Natural killer cell (primary cell): ENCODE measurements at regions not wholly inside any gene's neighbourhood (a gene's known extent, or its start where the extent isn't known, plus 50 kb on each side); places are given as distances from the start of the nearest gene placed in this dataset.

Source experiments
- ATAC-seq, 3 donors: fragments of 150-1000 bp in 2 of 3; fragments of 200-7000 bp in 1 of 3; cut with Tn5 transposase; 1 replicate in 1 of 3; 2 replicates in 2 of 3; pipeline ENCODE4 v1.10.0; 2021; ENCODE audit warnings: mild to moderate bottlenecking in 2 of 3, moderate library complexity in 2 of 3
- DNase-seq, 2 donors: peaks; one replicate each; pipeline versions ENCODE4 v3.0.0 to v3.0.0-alpha.2; 2013 to 2021; ENCODE audit warnings: mixed read lengths in 1 of 2
- H3K27ac ChIP-seq: one replicate; pipeline ENCODE4 v1.5.1; 2013; ENCODE audit warnings: mild to moderate bottlenecking, low read length
- H3K27me3 ChIP-seq: one replicate; pipeline ENCODE4 v1.6.1; 2013; ENCODE audit warnings: low read length; ENCODE audit not compliant: control insufficient read depth, insufficient read depth
- H3K36me3 ChIP-seq: one replicate; pipeline ENCODE4 v1.6.1; 2013; ENCODE audit warnings: low read length; ENCODE audit not compliant: control insufficient read depth, insufficient read depth
- H3K4me1 ChIP-seq: one replicate; pipeline ENCODE4 v1.6.1; 2013; ENCODE audit warnings: low read length; ENCODE audit not compliant: control insufficient read depth, insufficient read depth
- H3K4me3 ChIP-seq: one replicate; pipeline ENCODE4 v1.5.1; 2013; ENCODE audit warnings: low read length
- H3K9me3 ChIP-seq: one replicate; pipeline ENCODE4 v1.6.1; 2013; ENCODE audit warnings: low read length; ENCODE audit not compliant: control insufficient read depth, insufficient read depth
- H3K27ac Mint-ChIP-seq, 2 donors: one replicate each; pipeline ENCODE4 v1.8.0; 2022; ENCODE audit warnings: mild to moderate bottlenecking in 2 of 2, mixed read lengths in 2 of 2, moderate library complexity in 1 of 2
- H3K27me3 Mint-ChIP-seq, 2 donors: one replicate each; pipeline ENCODE4 v1.8.0; 2022; ENCODE audit warnings: low read depth in 2 of 2, mixed read lengths in 2 of 2
- H3K36me3 Mint-ChIP-seq: one replicate; pipeline ENCODE4 v1.8.0; 2022; ENCODE audit warnings: mixed read lengths
- H3K4me1 Mint-ChIP-seq, 2 donors: one replicate each; pipeline ENCODE4 v1.8.0; 2022; ENCODE audit warnings: mixed read lengths in 2 of 2
- H3K4me3 Mint-ChIP-seq: one replicate; pipeline ENCODE4 v1.8.0; 2022; ENCODE audit warnings: mild to moderate bottlenecking, moderate library complexity, mixed read lengths
- H3K9me3 Mint-ChIP-seq, 2 donors: one replicate each; pipeline ENCODE4 v1.8.0; 2022; ENCODE audit warnings: mixed read lengths in 2 of 2
- CTCF ChIP-seq: fragments of 200-600 bp; IDR thresholded peaks from one replicate; pipeline ENCODE4 v1.8.0; 2022; ENCODE audit warnings: antibody characterized with exemption
- WGBS: methylation state at CpG from one replicate; pipeline ENCODE4 v1.1.7; 2013; ENCODE audit warnings: missing lambda C conversion rate; ENCODE audit not compliant: insufficient coverage; 5-methylcytosine and 5-hydroxymethylcytosine counted together
- intact Hi-C: fragments of 100-400 bp; cut with micrococcal nuclease; formaldehyde crosslinking; loops from one replicate; pipeline ENCODE4 v1.14.2; 2022

DNA sequence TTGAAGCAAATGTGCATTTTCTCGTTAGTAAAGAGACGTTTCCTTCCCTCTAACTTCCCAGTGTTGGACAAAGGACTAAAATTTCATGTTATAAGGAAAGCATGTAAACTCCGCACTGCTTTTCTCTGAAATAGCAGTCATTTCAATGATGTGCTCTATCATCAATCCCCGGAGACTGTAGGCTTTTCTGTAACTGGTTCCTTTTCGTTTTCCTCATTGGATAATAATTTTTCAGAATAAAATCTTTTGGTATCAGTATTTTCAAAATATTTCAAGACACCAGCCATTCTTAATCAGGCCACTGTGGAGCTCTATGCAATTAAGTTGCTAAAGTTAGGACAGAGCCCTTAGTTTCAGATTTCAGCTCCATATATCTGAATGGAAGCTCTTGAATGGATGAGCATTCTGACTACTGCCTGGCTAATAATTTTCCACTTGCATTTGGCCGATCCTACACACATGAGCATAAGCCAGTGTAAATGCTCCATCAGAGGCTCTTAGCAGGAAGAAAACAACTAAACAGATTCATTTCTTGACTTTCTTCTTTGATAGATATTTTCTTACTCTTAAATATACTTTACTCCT lies 157.7 kb downstream of the CHIC2 start:
- intact Hi-C loops = loop anchor here (5.0 kb wide), 1 partner anchor 326 kb away; no protein-coding TSS in a partner anchor
- no peak overlapping the region for H3K4me3 ChIP-seq
- H3K27me3 ChIP-seq = peaks cover 14% of the 10 kb centered on the region
- Mint-ChIP-seq H3K9me3 (no peaks in the 10 kb centered on the region), H3K27ac (peak overlapping the region in 1 of 2 donors; percentile 50), H3K4me3 (peak overlapping the region; percentile 63), H3K36me3 (no peaks in the 10 kb centered on the region), H3K27me3 (peaks cover 30 to 62% of the 10 kb centered on the region in 2 donors), H3K4me1 (peaks cover 16 to 23% of the 10 kb centered on the region in 2 donors)
- H3K27ac ChIP-seq = no peak overlapping the region
- WGBS = 85% methylated on average over 2 of the region's 6 CpGs
- no peaks in the 10 kb centered on the region for H3K36me3 ChIP-seq
- no peak for TF ChIP-seq CTCF
- ATAC-seq = no peak
- DNase-seq = no peak
- peaks cover 3% of the 10 kb centered on the region for H3K4me1 ChIP-seq
- H3K9me3 ChIP-seq = no peaks in the 10 kb centered on the region

GRCh38 chr4:53905941-53906377 lies 158.4 kb downstream of the CHIC2 start:
- Histone ChIP-seq H3K36me3 (no peaks in the 10 kb centered on the region), H3K4me1 (peaks cover 3% of the 10 kb centered on the region), H3K9me3 (no peaks in the 10 kb centered on the region), H3K27ac (no peak overlapping the region), H3K27me3 (peaks cover 14% of the 10 kb centered on the region), H3K4me3 (peak overlapping the region; percentile 10)
- intact Hi-C loops = loop anchor here (5.0 kb wide), 1 partner anchor 326 kb away; no protein-coding TSS in a partner anchor
- Mint-ChIP-seq H3K4me3 (peak overlapping the region; percentile 63), H3K27me3 (peaks cover 30 to 62% of the 10 kb centered on the region in 2 donors), H3K27ac (peak overlapping the region in 1 of 2 donors; percentile 50), H3K36me3 (no peaks in the 10 kb centered on the region), H3K4me1 (peaks cover 16 to 23% of the 10 kb centered on the region in 2 donors), H3K9me3 (no peaks in the 10 kb centered on the region)
- ATAC-seq = peak in 1 of 3 donors; percentile 46
- 26% methylated on average over 11 of the region's 11 CpGs for WGBS
- peak in 1 of 2 donors; percentile 7 for DNase-seq
- TF ChIP-seq CTCF = no peak

DNA sequence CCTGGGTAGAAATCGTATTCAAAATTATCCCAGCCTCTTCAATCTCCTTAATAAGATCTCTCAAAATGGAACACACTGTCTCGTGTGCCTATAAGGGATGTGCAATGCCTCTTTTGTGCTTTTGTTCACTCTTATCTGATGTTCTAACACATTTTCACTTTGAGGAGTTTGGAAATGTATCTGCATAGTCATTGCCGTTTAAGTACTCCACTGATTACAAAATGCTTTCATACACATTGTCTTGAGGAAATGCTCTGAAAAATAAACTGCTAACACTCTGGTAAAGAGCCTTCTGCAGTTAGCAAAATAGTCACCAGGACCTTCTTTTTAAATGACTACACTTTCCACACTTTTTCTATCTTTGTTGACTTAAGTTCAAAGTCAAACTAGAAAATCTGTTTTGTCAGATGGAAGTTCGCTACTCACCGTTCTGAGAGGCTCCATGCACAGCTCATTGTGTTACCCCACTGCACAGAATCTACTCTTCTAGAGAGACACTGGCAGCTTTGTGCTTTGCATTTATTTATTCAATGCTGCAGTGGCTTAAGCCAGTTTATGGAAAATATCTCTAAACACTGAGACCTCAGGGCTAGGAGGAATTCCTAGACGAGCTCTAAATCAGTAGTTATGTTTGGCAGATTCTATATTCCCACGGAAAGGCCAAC lies 159.0 kb downstream of the CHIC2 start:
- Histone ChIP-seq H3K4me1 (peaks cover 3% of the 10 kb centered on the region), H3K27ac (no peak overlapping the region), H3K36me3 (no peaks in the 10 kb centered on the region), H3K4me3 (no peak overlapping the region), H3K27me3 (peaks cover 14% of the 10 kb centered on the region), H3K9me3 (no peaks in the 10 kb centered on the region)
- peaks cover 16 to 23% of the 10 kb centered on the region in 2 donors for H3K4me1 Mint-ChIP-seq
- no peak overlapping the region for H3K4me3 Mint-ChIP-seq
- intact Hi-C loops = loop anchor here (5.0 kb wide), 1 partner anchor 327 kb away; no protein-coding TSS in a partner anchor
- WGBS = 66% methylated on average over 7 of the region's 7 CpGs
- H3K27ac Mint-ChIP-seq = no peak overlapping the region
- no peaks in the 10 kb centered on the region for H3K9me3 Mint-ChIP-seq
- H3K27me3 Mint-ChIP-seq = peaks cover 27 to 62% of the 10 kb centered on the region in 2 donors
- DNase-seq (no peak), ATAC-seq (no peak)
- no peak for TF ChIP-seq CTCF
- H3K36me3 Mint-ChIP-seq = no peaks in the 10 kb centered on the region
